GM12891 (cell line): ENCODE measurements at regions not wholly inside any gene's neighbourhood (a gene's known extent, or its start where the extent isn't known, plus 50 kb on each side); places are given as distances from the start of the nearest gene placed in this dataset.

Source experiments
- POLR2A ChIP-seq: IDR thresholded peaks from 2 replicates; pipeline ENCODE4 v1.6.1; 2011; ENCODE audit warnings: low read depth, low read length, control low read depth
- POLR2AphosphoS5 ChIP-seq: IDR thresholded peaks from 2 replicates; pipeline ENCODE4 v1.6.1; 2011; ENCODE audit warnings: low read depth, low read length, control low read depth

- no peak for TF ChIP-seq POLR2A
- TF ChIP-seq POLR2AphosphoS5, result no peak
Observed at GRCh38 chr3:180295811-180296210, 259.1 kb upstream of the PEX5L start.
